DND-41 (cell line): ENCODE measurements at regions not wholly inside any gene's neighbourhood (a gene's known extent, or its start where the extent isn't known, plus 50 kb on each side); places are given as distances from the start of the nearest gene placed in this dataset.

Experiments
- ATAC-seq: fragments of 200-7000 bp; cut with Tn5 transposase; 3 replicates; pipeline ENCODE4 v1.9.1; 2021; ENCODE audit warnings: low read depth; ENCODE audit not compliant: insufficient read depth
- DNase-seq: peaks from one replicate; pipeline ENCODE4 v3.0.0-alpha.2; 2020
- H2AFZ ChIP-seq: 2 replicates; pipeline ENCODE4 v1.6.0; 2012; ENCODE audit warnings: low read depth, low read length
- H3K27ac ChIP-seq: 2 replicates; pipeline ENCODE4 v1.5.1; 2012; ENCODE audit warnings: low read length, inconsistent platforms
- H3K27me3 ChIP-seq: fragments of 200-600 bp; sonication (generic); 2 replicates; pipeline ENCODE4 v1.6.0; 2012; ENCODE audit warnings: low read length, mild to moderate bottlenecking, inconsistent platforms; ENCODE audit not compliant: insufficient read depth, poor library complexity
- H3K36me3 ChIP-seq: 2 replicates; pipeline ENCODE4 v1.5.1; 2012; ENCODE audit warnings: low read length, inconsistent platforms; ENCODE audit not compliant: insufficient read depth
- H3K4me1 ChIP-seq: 2 replicates; pipeline ENCODE4 v1.5.1; 2012; ENCODE audit warnings: mild to moderate bottlenecking, low read length; ENCODE audit not compliant: insufficient read depth
- H3K4me2 ChIP-seq: 2 replicates; pipeline ENCODE4 v1.6.0; 2012; ENCODE audit warnings: mild to moderate bottlenecking, moderate library complexity, low read length, inconsistent platforms; ENCODE audit not compliant: insufficient read depth
- H3K4me3 ChIP-seq, 2 experiments: fragments of 200-600 bp in 1 of 2; shearing (Covaris generic) in 1 of 2; 2 replicates each; pipeline ENCODE4 v1.5.1; 2012 to 2016; ENCODE audit warnings: inconsistent platforms in 2 of 2, low read length in 2 of 2, mild to moderate bottlenecking in 2 of 2, low read depth in 1 of 2, moderate library complexity in 1 of 2
- H3K79me2 ChIP-seq: 2 replicates; pipeline ENCODE4 v1.6.0; 2012; ENCODE audit warnings: low read length, inconsistent platforms; ENCODE audit not compliant: insufficient read depth
- H3K9ac ChIP-seq: 2 replicates; pipeline ENCODE4 v1.6.0; 2012; ENCODE audit warnings: low read depth, mild to moderate bottlenecking, inconsistent platforms, low read length, moderate library complexity
- H3K9me3 ChIP-seq: 2 replicates; pipeline ENCODE4 v1.5.1; 2012; ENCODE audit warnings: low read length, moderate library complexity, mild to moderate bottlenecking, inconsistent platforms; ENCODE audit not compliant: insufficient read depth, severe bottlenecking
- H4K20me1 ChIP-seq: 2 replicates; pipeline ENCODE4 v1.6.0; 2012; ENCODE audit warnings: low read length; ENCODE audit not compliant: insufficient read depth
- CTCF ChIP-seq: IDR thresholded peaks from 2 replicates; pipeline ENCODE4 v1.5.1; 2012; ENCODE audit warnings: borderline replicate concordance, low read length, moderate library complexity, mild to moderate bottlenecking; ENCODE audit not compliant: poor library complexity, severe bottlenecking; ENCODE audit errors: extremely low read depth
- EZH2 ChIP-seq: IDR thresholded peaks from 3 replicates; pipeline ENCODE4 v1.6.1; 2012; ENCODE audit warnings: borderline replicate concordance, low read depth, mild to moderate bottlenecking, moderate library complexity, low read length, inconsistent platforms; ENCODE audit not compliant: severe bottlenecking

- H3K27me3 ChIP-seq = no peaks in the 10 kb centered on the region
- no peak overlapping the region for H3K4me2 ChIP-seq
- peak overlapping the region; percentile 57 for H2AFZ ChIP-seq
- H4K20me1 ChIP-seq = no peaks in the 10 kb centered on the region
- ATAC-seq (peak; percentile 82), DNase-seq (peak; percentile 33)
- H3K9me3 ChIP-seq = peaks cover 7% of the 10 kb centered on the region
- peaks cover 11% of the 10 kb centered on the region for H3K4me1 ChIP-seq
- no peak overlapping the region for H3K4me3 ChIP-seq
- no peaks in the 10 kb centered on the region for H3K36me3 ChIP-seq
- H3K9ac ChIP-seq = no peak overlapping the region
- H3K27ac ChIP-seq = peak overlapping the region; percentile 49
- no peaks in the 10 kb centered on the region for H3K79me2 ChIP-seq
- TF ChIP-seq CTCF = no peak
- TF ChIP-seq EZH2 = no peak
Observed at GRCh38 chr13:63307228-63307627, 1891.6 kb upstream of the PCDH20 start.

DNA sequence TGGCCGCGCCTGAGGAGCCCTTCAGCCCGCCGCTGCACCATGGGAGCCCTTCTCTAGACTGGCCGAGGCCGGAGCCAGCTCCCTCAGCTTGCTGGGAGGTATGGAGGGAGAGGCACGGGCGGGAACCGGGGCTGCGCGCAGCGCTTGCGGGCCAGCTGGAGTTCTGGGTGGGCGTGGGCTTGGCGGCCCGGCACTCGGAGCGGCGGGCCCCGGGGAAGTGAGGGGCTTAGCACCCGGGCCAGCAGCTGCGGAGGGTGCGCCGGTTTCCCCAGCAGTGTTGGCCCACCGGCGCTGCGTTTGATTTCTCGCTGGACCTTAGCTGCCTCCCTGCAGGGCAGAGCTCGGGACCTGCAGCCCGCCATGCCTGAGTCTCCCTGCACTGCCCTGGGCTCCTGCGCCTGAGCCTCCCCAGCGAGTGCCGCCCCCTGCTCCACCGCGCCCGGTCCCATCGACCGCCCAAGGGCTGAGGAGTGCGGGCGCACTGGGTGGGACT lies 1890.0 kb upstream of the PCDH20 start:
- H3K4me2 ChIP-seq = no peak overlapping the region
- no peaks in the 10 kb centered on the region for H4K20me1 ChIP-seq
- no peak for ATAC-seq

GRCh38 chr13:63304497-63304896 lies 1888.8 kb upstream of the PCDH20 start:
- no peak overlapping the region for H3K4me3 ChIP-seq
- TF ChIP-seq EZH2 (no peak), CTCF (no peak)

More for the DNA sequence above, 1890.0 kb upstream of the PCDH20 start:
- H3K9ac ChIP-seq = no peak overlapping the region
- H3K36me3 ChIP-seq = no peaks in the 10 kb centered on the region
- DNase-seq = no peak
- H3K9me3 ChIP-seq = peaks cover 7% of the 10 kb centered on the region
- no peaks in the 10 kb centered on the region for H3K27me3 ChIP-seq
- TF ChIP-seq EZH2 = no peak
- no peak for TF ChIP-seq CTCF
- H3K4me3 ChIP-seq = no peak overlapping the region
- no peak overlapping the region for H3K27ac ChIP-seq
- H2AFZ ChIP-seq = no peak overlapping the region
- peaks cover 11% of the 10 kb centered on the region for H3K4me1 ChIP-seq
- H3K79me2 ChIP-seq = no peaks in the 10 kb centered on the region

More at GRCh38 chr13:63304497-63304896, 1888.8 kb upstream of the PCDH20 start:
- Histone ChIP-seq H3K27ac (no peak overlapping the region), H3K36me3 (no peaks in the 10 kb centered on the region), H4K20me1 (no peaks in the 10 kb centered on the region), H3K9ac (no peak overlapping the region), H3K79me2 (no peaks in the 10 kb centered on the region), H3K4me1 (peaks cover 11% of the 10 kb centered on the region), H3K27me3 (no peaks in the 10 kb centered on the region), H2AFZ (no peak overlapping the region), H3K4me2 (no peak overlapping the region), H3K9me3 (peaks cover 7% of the 10 kb centered on the region)
- no peak for ATAC-seq
- no peak for DNase-seq
